Lung (tissue), 11 donors: ENCODE measurements at regions not wholly inside any gene's neighbourhood (a gene's known extent, or its start where the extent isn't known, plus 50 kb on each side); places are given as distances from the start of the nearest gene placed in this dataset.

Experiments
- ATAC-seq: fragments of 200-7000 bp; cut with Tn5 transposase; one replicate; pipeline ENCODE4 v1.9.1; 2020; ENCODE audit warnings: moderate number of reproducible peaks; ENCODE audit not compliant: insufficient read depth, low FRiP score
- DNase-seq, 3 donors: peaks; one replicate each; pipeline ENCODE4 v3.0.0-alpha.2; 2013 to 2017
- H3K27ac ChIP-seq, 2 donors: one replicate each; pipeline ENCODE4 v1.5.1; 2013; ENCODE audit warnings: mild to moderate bottlenecking in 2 of 2, moderate library complexity in 2 of 2, control low read depth in 1 of 2, inconsistent platforms in 1 of 2, low read depth in 1 of 2, low read length in 1 of 2
- H3K27me3 ChIP-seq, 3 donors: one replicate each; pipeline ENCODE4 v1.5.1; 2013; ENCODE audit warnings: low read length in 2 of 3; ENCODE audit not compliant: control insufficient read depth in 3 of 3, insufficient read depth in 3 of 3
- H3K36me3 ChIP-seq, 4 donors: one replicate each; pipeline ENCODE4 v1.5.1; 2013; ENCODE audit warnings: low read length in 4 of 4, mild to moderate bottlenecking in 1 of 4, moderate library complexity in 1 of 4; ENCODE audit not compliant: control insufficient read depth in 4 of 4, insufficient read depth in 4 of 4
- H3K4me1 ChIP-seq, 5 donors: one replicate each; pipeline ENCODE4 v1.5.1; 2013; ENCODE audit warnings: low read length in 5 of 5, mild to moderate bottlenecking in 2 of 5, moderate library complexity in 1 of 5; ENCODE audit not compliant: control insufficient read depth in 5 of 5, insufficient read depth in 5 of 5
- H3K4me3 ChIP-seq: one replicate; pipeline ENCODE4 v1.5.1; 2013; ENCODE audit warnings: mild to moderate bottlenecking, control low read depth, moderate library complexity
- H3K9ac ChIP-seq, 2 donors: one replicate each; pipeline ENCODE4 v1.5.1; 2013; ENCODE audit warnings: low read length in 2 of 2, control low read depth in 1 of 2; ENCODE audit not compliant: insufficient read depth in 1 of 2
- H3K9me3 ChIP-seq, 4 donors: one replicate each; pipeline ENCODE4 v1.5.1; 2013; ENCODE audit warnings: low read length in 3 of 4, mild to moderate bottlenecking in 1 of 4, moderate library complexity in 1 of 4; ENCODE audit not compliant: control insufficient read depth in 4 of 4, insufficient read depth in 3 of 4
- WGBS, 2 donors: extraction: QIAGEN DNeasy Blood & Tissue Kit; methylation state at CpG; one replicate each; pipeline ENCODE4 v1.1.7; 2013; 5-methylcytosine and 5-hydroxymethylcytosine counted together
- TF ChIP-seq, protein P1 (sequence below): IDR thresholded peaks from 2 replicates; pipeline ENCODE4 v1.5.1; 2012; ENCODE audit warnings: mild to moderate bottlenecking; ENCODE audit errors: control extremely low read depth, extremely low read depth
- donor health status: control.
- donor health status: control.
- donor health status: Bipolar disorder and iron deficiency.
- donor health status: healthy.
- donor health status: DM: yes; HTN: yes; CAD: no.

DNA sequence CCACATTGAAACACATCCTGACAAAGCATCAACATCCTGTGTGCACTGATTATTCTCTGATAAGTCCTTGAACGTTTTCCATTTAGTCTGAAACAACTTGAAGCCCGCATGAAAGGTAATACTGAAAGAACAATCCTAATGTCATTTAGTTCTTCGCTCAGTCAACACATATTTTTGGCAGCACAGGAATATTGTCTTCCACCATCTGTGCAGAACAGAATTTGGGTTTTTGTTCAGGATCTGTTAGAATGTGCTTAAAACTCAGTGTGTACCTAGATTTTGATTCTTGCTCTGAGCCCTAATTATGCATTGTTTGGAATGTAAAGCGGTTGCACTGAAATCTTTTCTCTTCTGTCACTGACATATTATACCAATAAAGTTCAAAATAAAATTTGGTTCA is 1036.6 kb downstream of the CDH11 start:
- Histone ChIP-seq H3K4me3 (no peak overlapping the region), H3K36me3 (peaks cover 0 to 2% (median 0%) of the 10 kb centered on the region in 4 donors), H3K9me3 (no peaks in the 10 kb centered on the region), H3K27me3 (no peaks in the 10 kb centered on the region), H3K27ac (no peak overlapping the region), H3K4me1 (no peaks in the 10 kb centered on the region), H3K9ac (no peak overlapping the region)
- TF ChIP-seq, protein P1, sequence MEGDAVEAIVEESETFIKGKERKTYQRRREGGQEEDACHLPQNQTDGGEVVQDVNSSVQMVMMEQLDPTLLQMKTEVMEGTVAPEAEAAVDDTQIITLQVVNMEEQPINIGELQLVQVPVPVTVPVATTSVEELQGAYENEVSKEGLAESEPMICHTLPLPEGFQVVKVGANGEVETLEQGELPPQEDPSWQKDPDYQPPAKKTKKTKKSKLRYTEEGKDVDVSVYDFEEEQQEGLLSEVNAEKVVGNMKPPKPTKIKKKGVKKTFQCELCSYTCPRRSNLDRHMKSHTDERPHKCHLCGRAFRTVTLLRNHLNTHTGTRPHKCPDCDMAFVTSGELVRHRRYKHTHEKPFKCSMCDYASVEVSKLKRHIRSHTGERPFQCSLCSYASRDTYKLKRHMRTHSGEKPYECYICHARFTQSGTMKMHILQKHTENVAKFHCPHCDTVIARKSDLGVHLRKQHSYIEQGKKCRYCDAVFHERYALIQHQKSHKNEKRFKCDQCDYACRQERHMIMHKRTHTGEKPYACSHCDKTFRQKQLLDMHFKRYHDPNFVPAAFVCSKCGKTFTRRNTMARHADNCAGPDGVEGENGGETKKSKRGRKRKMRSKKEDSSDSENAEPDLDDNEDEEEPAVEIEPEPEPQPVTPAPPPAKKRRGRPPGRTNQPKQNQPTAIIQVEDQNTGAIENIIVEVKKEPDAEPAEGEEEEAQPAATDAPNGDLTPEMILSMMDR = no peak
- WGBS, 2 donors = 59 to 71% methylated on average over 4 of the region's 4 CpGs
- DNase-seq (no peak), ATAC-seq (no peak)

DNA sequence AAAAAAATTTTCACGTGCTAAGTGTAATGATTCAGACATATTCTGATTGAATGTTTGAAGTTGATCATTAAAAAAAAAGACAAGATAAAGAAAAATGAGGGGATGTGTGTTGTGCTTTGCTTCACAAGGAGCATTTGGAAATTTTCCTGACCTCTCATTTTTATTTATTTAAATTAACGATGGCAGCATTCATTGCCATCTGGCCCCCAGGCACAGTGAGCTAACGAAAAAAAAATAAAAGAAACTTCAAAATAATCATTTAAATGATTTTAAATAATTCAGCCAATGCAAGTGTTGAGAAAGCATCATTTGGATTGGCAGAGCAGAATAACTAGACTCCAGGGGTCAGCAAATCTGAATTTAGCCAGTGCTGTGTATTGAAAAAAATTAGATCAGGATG is 1037.2 kb downstream of the CDH11 start:
- ATAC-seq = no peak
- H3K4me3 ChIP-seq = no peak overlapping the region
- H3K27me3 ChIP-seq = no peaks in the 10 kb centered on the region
- DNase-seq = no peak
- no peak overlapping the region for H3K9ac ChIP-seq
- 83 to 85% methylated on average over 3 of the region's 3 CpGs for WGBS, 2 donors
- no peaks in the 10 kb centered on the region for H3K9me3 ChIP-seq
- H3K4me1 ChIP-seq = no peaks in the 10 kb centered on the region
- no peak overlapping the region for H3K27ac ChIP-seq
- H3K36me3 ChIP-seq = peaks cover 0 to 2% (median 0%) of the 10 kb centered on the region in 4 donors
- TF ChIP-seq, protein P1 = no peak

DNA sequence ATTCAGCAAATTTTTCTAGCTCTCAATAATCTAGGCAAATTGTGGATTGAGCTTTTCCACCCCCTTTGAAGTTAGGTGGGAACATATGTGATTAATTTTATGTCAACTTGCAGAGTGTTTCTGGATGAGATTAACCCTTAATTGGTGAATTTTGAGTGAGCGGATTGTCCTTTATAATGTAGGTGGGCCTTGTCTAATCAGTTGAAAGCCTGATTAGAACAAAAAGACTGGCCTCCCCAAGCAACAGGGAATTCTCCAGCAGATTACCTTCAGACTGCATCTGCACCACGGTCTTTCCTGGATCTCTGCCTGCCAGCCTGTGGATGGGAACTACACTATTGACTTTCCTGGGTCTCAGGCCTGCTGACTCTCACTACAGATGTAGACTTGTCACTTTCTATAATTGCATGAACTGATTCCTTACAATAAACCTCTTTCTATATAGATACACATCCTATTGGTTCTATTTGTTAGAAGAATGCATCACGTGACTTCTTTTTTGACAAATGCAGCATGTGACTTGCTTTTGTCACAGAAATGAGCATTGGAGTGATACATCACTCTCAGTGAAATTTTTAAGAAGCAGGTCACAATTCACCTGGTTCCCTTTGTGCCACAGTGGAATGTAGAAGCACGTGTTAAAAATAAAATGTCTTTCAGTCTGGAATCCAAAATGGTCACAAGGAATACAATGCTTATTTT is 1038.3 kb downstream of the CDH11 start:
- TF ChIP-seq, protein P1 = no peak
- DNase-seq (no peak), ATAC-seq (no peak)
- Histone ChIP-seq H3K4me3 (no peak overlapping the region), H3K36me3 (no peaks in the 10 kb centered on the region), H3K9me3 (no peaks in the 10 kb centered on the region), H3K9ac (no peak overlapping the region), H3K27me3 (no peaks in the 10 kb centered on the region), H3K27ac (no peak overlapping the region), H3K4me1 (no peaks in the 10 kb centered on the region)
- WGBS, 2 donors = 81 to 86% methylated on average over 4 of the region's 4 CpGs

DNA sequence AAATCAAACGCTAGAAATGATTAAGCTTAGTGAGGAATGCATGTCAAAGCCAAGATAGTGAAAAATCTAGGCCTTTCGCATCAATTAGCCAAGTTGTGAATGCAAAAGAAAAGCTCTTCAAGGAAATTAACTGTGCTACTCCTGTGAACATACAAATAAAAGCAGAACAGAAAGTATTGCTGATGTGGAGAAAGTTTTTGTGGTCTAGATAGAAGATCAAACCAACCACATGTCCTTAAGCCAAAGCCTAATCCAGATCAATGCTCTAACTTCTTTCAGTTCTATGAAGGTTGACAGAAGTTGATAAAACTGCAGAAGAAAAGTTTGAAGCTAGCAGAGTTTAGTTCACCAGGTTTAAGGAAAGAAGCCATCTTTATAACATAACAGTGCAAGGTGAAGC is 1044.6 kb downstream of the CDH11 start:
- no peaks in the 10 kb centered on the region for H3K36me3 ChIP-seq
- TF ChIP-seq, protein P1 = no peak
- no peak overlapping the region for H3K27ac ChIP-seq
- 91 to 94% methylated on average over 2 of the region's 2 CpGs for WGBS, 2 donors
- no peak for DNase-seq
- no peak overlapping the region for H3K9ac ChIP-seq
- H3K27me3 ChIP-seq = no peaks in the 10 kb centered on the region
- no peak for ATAC-seq
- H3K9me3 ChIP-seq = no peaks in the 10 kb centered on the region
- H3K4me1 ChIP-seq = peaks cover 0 to 9% (median 0%) of the 10 kb centered on the region in 5 donors
- H3K4me3 ChIP-seq = no peak overlapping the region
